Vagina (tissue), 2 donors: ENCODE measurements at regions not wholly inside any gene's neighbourhood (a gene's known extent, or its start where the extent isn't known, plus 50 kb on each side); places are given as distances from the start of the nearest gene placed in this dataset.

Experiments
- POLR2A ChIP-seq, 2 donors: fragments of 450-650 bp; IDR thresholded peaks; one replicate each; pipeline ENCODE4 v1.6.1; 2017; ENCODE audit warnings: antibody characterized with exemption in 2 of 2, mild to moderate bottlenecking in 2 of 2, moderate library complexity in 2 of 2
- TF ChIP-seq, protein P1 (sequence below), 3 experiments: fragments of 450-650 bp in 2 of 3; fragments of 200-600 bp in 1 of 3; sonication (generic) in 1 of 3; IDR thresholded peaks; one replicate each; pipeline ENCODE4 v1.5.1; 2017 to 2019; ENCODE audit warnings: antibody characterized with exemption in 3 of 3, mild to moderate bottlenecking in 2 of 3, moderate library complexity in 2 of 3

DNA sequence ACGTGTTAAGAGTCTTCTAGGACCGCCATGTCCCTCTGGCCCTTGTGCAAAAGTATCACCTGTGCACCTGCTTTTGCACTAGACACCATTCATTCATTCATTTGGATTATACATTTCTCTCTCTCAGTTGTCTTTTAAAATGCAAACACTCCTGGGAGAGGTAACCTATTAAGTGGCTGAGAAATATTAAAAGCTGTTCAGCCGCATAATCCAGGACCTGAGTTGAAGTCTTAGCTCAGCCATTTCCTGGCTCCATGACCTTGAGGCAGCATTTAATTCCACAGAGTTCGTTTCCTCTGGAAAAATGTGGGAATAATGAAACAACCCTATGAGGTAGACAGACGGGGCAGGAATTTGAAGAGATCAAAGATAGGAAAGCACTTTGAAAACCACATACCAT is 251.6 kb downstream of the RPS24 start:
- no peak for TF ChIP-seq POLR2A (IDR thresholded peaks at IDR 0.05)
- TF ChIP-seq, protein P1, sequence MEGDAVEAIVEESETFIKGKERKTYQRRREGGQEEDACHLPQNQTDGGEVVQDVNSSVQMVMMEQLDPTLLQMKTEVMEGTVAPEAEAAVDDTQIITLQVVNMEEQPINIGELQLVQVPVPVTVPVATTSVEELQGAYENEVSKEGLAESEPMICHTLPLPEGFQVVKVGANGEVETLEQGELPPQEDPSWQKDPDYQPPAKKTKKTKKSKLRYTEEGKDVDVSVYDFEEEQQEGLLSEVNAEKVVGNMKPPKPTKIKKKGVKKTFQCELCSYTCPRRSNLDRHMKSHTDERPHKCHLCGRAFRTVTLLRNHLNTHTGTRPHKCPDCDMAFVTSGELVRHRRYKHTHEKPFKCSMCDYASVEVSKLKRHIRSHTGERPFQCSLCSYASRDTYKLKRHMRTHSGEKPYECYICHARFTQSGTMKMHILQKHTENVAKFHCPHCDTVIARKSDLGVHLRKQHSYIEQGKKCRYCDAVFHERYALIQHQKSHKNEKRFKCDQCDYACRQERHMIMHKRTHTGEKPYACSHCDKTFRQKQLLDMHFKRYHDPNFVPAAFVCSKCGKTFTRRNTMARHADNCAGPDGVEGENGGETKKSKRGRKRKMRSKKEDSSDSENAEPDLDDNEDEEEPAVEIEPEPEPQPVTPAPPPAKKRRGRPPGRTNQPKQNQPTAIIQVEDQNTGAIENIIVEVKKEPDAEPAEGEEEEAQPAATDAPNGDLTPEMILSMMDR (IDR thresholded peaks at IDR 0.05), result no peak
